Mucosa of descending colon (tissue), 3 donors: ENCODE measurements at regions not wholly inside any gene's neighbourhood (a gene's known extent, or its start where the extent isn't known, plus 50 kb on each side); places are given as distances from the start of the nearest gene placed in this dataset.
"Not testable (repeated sequence)": the region's sequence is repeated elsewhere in the genome, so short reads cannot be mapped to it uniquely, and the experiment has no call there.

Experiments
- ATAC-seq: fragments of 200-7000 bp; cut with Tn5 transposase; one replicate; pipeline ENCODE4 v1.9.1; 2020; ENCODE audit warnings: mild to moderate bottlenecking, moderate library complexity
- DNase-seq, 3 donors: peaks; one replicate each; pipeline ENCODE4 v3.0.0-alpha.2; 2020
- H3K36me3 ChIP-seq: fragments of 200-600 bp; one replicate; pipeline ENCODE4 v1.8.0; 2021; ENCODE audit warnings: low read depth, mild to moderate bottlenecking
- H3K4me1 ChIP-seq: fragments of 200-600 bp; one replicate; pipeline ENCODE4 v1.8.0; 2021; ENCODE audit warnings: low read depth, mild to moderate bottlenecking
- H3K4me3 ChIP-seq: fragments of 200-600 bp; one replicate; pipeline ENCODE4 v1.8.0; 2021; ENCODE audit warnings: mild to moderate bottlenecking
- H3K9me3 ChIP-seq: fragments of 200-600 bp; one replicate; pipeline ENCODE4 v1.8.0; 2021; ENCODE audit warnings: mild to moderate bottlenecking
- CTCF ChIP-seq: fragments of 200-600 bp; IDR thresholded peaks from one replicate; pipeline ENCODE4 v1.8.0; 2022; ENCODE audit warnings: antibody characterized with exemption, mild to moderate bottlenecking
- intact Hi-C, 2 donors: fragments of 100-400 bp; cut with DNase I in 1 of 2; cut with micrococcal nuclease in 1 of 2; formaldehyde crosslinking; loops; one replicate each; pipeline versions ENCODE4 v1.11.0 to v1.11.1; 2022; cut with DNase I, micrococcal nuclease
- donor health status: DM: no; HTN: no; CAD: no; lungs with moderate emphysema.
- donor health status: DM: no; HTN: no; CAD: no.
- donor health status: DM: no; HTN: yes; CAD: no.

DNA sequence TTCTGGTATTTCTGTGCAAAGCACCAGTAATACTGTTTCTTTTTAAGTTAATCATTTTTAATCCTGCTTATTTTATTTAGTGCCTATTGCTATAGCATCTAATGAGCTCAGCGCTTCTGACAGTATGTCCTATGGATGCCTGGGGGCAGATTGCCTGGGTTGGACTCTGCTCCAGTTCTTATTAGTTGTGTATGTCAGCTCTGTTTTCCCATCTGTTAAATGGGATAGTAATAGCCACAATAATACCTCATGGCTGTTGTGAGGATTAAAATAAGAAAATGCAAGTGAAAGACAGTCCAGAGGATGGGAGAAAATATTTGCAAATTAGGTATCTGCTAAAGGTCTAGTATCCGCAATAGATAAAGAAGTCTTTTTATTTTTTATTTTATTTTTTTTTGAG, 87.0 kb downstream of the UTRN start:
- no peak for DNase-seq
- no peak for TF ChIP-seq CTCF
- no peaks in the 10 kb centered on the region for H3K36me3 ChIP-seq
- no peak overlapping the region for H3K4me3 ChIP-seq
- no peaks in the 10 kb centered on the region for H3K9me3 ChIP-seq
- H3K4me1 ChIP-seq: peaks cover 6% of the 10 kb centered on the region
- intact Hi-C loops: no loop called here
- ATAC-seq: no peak

GRCh38 chr6:144372611-144373594, 87.8 kb downstream of the UTRN start:
- ATAC-seq: no peak
- intact Hi-C loops: no loop called here

DNA sequence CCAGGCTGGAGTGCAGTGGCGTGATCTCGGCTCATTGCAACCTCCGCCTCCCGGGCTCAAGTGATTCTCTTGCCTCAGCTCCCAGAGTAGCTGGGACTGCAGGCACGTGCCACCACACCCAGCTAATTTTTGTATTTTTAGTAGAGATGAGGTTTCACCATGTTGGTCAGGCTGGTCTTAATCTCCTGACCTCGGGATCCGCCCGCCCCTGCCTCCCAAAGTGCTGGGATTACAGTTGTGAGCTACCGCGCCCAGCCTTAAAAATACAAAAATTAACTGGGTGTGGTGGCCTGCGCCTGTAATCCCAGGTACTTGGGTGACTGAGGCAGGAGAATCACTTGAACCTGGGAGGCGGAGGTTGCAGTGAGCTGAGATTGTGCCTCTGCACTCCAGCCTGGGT, 89.4 kb downstream of the UTRN start:
- H3K9me3 ChIP-seq, intact Hi-C loops, ATAC-seq, H3K36me3 ChIP-seq, DNase-seq, H3K4me3 ChIP-seq: not testable (repeated sequence)
- H3K4me1 ChIP-seq: peaks cover 21% of the 10 kb centered on the region

More at GRCh38 chr6:144372611-144373594, 87.8 kb downstream of the UTRN start:
- DNase-seq: no peak
- Histone ChIP-seq H3K4me3 (no peak overlapping the region), H3K36me3 (no peaks in the 10 kb centered on the region), H3K9me3 (no peaks in the 10 kb centered on the region), H3K4me1 (peaks cover 14% of the 10 kb centered on the region)
- TF ChIP-seq CTCF: no peak

DNA sequence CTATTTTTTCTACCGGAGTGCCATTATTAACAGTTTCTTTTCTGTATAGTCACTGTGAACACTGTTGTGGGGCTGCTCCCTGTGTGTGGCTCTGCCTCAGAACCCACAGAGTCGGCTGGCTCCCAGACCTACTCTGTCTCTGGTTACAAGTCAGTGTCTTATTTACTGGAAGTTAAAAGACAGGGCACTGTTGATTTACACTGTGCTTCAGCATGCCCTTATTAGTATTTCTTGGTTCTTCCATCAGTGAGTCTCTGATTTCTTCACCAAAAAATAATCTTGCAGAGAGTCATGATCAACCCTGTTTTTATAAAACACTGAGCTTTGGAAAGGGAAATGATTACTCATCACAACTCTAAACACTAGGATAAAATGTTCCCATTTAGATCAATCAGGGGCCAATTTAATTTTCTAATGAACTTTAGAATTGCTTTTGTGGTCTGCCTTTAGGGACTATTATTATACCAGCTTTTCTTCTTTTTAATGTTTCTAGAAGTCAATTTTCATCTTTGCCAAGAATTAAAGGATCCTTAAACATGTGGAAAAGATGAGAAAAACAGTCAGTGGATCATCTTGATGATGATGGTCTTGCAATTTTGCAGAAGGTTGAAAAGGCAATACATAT, 92.6 kb downstream of the UTRN start:
- Histone ChIP-seq H3K36me3 (no peaks in the 10 kb centered on the region), H3K4me3 (no peak overlapping the region), H3K9me3 (peaks cover 4% of the 10 kb centered on the region), H3K4me1 (peaks cover 21% of the 10 kb centered on the region)
- DNase-seq (no peak), ATAC-seq (peak; percentile 41)
- no peak for TF ChIP-seq CTCF
- intact Hi-C loops: no loop called here

DNA sequence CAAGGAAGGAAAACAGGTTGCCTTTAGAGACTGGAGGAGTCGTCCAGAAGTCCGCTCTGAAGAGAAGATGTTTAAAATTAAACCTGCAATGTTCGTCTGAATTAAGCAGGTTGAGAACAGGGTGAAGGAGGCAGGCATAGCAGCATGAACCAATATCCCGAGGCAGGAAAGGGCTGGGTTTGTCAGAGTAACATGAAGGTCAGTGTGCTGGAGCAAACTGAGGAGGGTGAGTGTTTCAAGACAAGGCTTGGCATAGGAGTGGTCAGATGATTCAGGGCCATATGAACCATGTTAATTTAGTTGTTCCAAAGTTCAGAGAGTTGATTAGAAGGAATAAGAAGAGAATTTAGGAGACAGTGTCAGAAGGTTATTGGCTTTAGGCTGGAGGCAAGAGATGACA, 93.3 kb downstream of the UTRN start:
- DNase-seq (no peak), ATAC-seq (peak; percentile 88)
- Histone ChIP-seq H3K4me3 (no peak overlapping the region), H3K4me1 (peaks cover 21% of the 10 kb centered on the region), H3K9me3 (peaks cover 4% of the 10 kb centered on the region), H3K36me3 (no peaks in the 10 kb centered on the region)
- intact Hi-C loops: no loop called here
- no peak for TF ChIP-seq CTCF

- DNase-seq: no peak
- Histone ChIP-seq H3K36me3 (no peaks in the 10 kb centered on the region), H3K9me3 (peaks cover 4% of the 10 kb centered on the region), H3K4me1 (peaks cover 21% of the 10 kb centered on the region), H3K4me3 (no peak overlapping the region)
- no peak for TF ChIP-seq CTCF
- peak; percentile 2 for ATAC-seq
- intact Hi-C loops: no loop called here
Observed at GRCh38 chr6:144379356-144379755, 94.2 kb downstream of the UTRN start.

DNA sequence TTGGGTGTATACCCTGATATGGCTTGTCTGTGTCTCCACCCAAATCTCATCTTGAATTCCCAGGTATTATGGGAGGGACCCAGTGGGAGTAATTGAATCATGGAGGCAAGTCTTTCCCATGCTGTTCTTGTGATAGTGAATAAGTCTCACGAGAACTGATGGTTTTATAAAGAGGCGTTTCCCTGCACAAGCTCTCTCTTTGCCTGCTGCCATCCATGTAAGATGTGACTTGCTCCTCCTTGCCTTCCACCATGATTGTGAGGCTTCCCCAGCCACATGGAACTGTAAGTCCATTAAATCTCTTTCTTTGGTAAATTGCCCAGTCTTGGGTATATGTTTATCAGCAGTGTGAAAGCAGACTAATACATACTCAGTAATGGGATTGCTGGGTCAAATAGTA, 96.4 kb downstream of the UTRN start:
- intact Hi-C loops, H3K36me3 ChIP-seq, ATAC-seq, DNase-seq, H3K9me3 ChIP-seq, H3K4me3 ChIP-seq: not testable (repeated sequence)
- peaks cover 17% of the 10 kb centered on the region for H3K4me1 ChIP-seq
